ENCODE measurements at regions not wholly inside any gene's neighbourhood (a gene's known extent, or its start where the extent isn't known, plus 50 kb on each side); places are given as distances from the start of the nearest gene placed in this dataset.

DNA sequence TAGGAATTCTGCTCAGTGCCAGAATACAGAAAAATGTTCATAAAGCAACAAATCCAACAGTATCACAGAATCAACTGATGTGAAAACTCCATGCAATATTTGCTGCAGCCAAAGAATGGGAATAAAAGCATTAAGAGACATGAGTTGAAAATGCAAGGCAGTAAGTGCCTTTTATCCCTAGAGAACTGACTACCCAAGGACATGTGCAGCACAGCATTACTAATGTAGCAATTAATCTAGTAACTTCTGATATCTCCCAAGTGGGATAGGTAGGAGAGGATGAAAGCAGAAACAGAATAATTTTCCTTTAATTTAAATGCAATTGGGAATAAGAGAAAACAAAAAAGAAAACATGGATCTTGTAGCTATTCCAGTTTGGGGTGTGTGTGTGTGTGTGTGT, 497.5 kb upstream of the CBLB start:
- Histone ChIP-seq H3K9me3 (ENCODE audit: insufficient read depth, low read length) (no peaks in the 10 kb centered on the region), H3K4me1 (ENCODE audit: insufficient read depth, insufficient read length) (no peaks in the 10 kb centered on the region), H3K9ac (ENCODE audit: insufficient read length, low read depth) (no peak overlapping the region), H3K27me3 (ENCODE audit: insufficient read depth, insufficient read length) (no peaks in the 10 kb centered on the region), H3K4me3 (ENCODE audit: insufficient read length, low read depth) (no peak overlapping the region), H3K36me3 (ENCODE audit: insufficient read depth, insufficient read length, low read length) (no peaks in the 10 kb centered on the region)
- TF ChIP-seq ZNF274 (IDR thresholded peaks at IDR 0.05; ENCODE audit: low read depth, low read length): no peak
- no peak for TF ChIP-seq YY1 (IDR thresholded peaks at IDR 0.05; ENCODE audit: insufficient read depth, insufficient read length)
- TF ChIP-seq SUZ12 (IDR thresholded peaks at IDR 0.05; ENCODE audit: extremely low read depth, insufficient read depth, insufficient read length): no peak
- DNase-seq (ENCODE audit: low read depth, low spot score): no peak

DNA sequence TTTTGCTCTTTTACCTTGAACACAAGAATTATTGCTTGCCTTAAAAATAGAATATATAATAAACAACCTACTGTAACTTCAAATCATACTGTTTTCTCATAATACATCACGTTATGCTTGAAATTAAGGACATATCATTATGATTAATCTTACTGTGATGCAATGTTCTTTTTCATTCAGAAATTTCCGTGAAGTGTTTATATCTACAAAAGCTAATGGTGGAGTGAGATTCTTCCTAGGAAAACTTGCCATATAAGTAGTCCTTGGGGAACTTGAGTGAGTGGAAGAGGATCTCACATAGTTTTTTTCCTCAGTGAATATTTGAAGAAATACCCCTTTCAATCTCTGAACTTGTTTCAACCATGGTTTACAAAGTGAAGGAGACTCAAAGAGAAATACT, 498.7 kb upstream of the CBLB start:
- no peaks in the 10 kb centered on the region for H3K36me3 ChIP-seq (ENCODE audit: insufficient read depth, insufficient read length, low read length)
- no peaks in the 10 kb centered on the region for H3K9me3 ChIP-seq (ENCODE audit: insufficient read depth, low read length)
- H3K27me3 ChIP-seq (ENCODE audit: insufficient read depth, insufficient read length): no peaks in the 10 kb centered on the region
- no peak overlapping the region for H3K4me3 ChIP-seq (ENCODE audit: insufficient read length, low read depth)
- H3K4me1 ChIP-seq (ENCODE audit: insufficient read depth, insufficient read length): no peaks in the 10 kb centered on the region
- TF ChIP-seq YY1 (IDR thresholded peaks at IDR 0.05; ENCODE audit: insufficient read depth, insufficient read length) (no peak), ZNF274 (IDR thresholded peaks at IDR 0.05; ENCODE audit: low read depth, low read length) (no peak), SUZ12 (IDR thresholded peaks at IDR 0.05; ENCODE audit: extremely low read depth, insufficient read depth, insufficient read length) (no peak)
- H3K9ac ChIP-seq (ENCODE audit: insufficient read length, low read depth): no peak overlapping the region
- no peak for DNase-seq (ENCODE audit: low read depth, low spot score)

DNA sequence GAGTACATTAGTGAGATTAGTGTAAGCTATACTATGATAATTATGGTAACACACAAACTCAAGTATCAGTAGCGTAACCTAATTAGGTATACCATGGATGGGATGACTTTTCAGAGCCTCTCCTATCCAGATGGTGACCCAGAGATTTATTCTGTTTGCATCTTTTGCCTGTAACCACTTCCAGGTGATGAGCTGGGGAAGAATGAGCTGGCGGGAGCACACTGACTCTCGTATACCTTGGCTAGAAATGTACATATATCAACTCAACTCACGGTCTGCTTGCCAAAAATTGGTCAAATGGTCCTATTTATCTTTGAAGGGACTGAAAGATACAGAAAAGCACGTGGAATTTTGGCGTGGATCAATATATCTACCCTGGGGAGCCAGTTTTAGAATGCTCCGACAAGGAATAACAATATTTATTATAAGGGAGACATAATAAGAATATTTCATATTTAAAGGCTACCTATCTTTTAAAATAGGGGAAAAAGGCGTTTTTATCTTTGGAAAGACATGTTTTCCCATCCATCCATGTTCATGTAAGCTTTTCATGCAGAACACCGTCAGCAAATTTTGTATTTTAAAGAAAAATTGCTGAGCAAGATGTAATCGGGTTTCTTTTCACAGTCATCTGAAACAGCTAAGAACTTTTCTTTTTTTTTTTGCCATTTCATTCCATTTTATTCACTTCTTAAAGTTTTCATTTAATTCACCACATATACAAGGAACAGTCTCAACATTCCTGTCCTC, 502.6 kb upstream of the CBLB start:
- no peaks in the 10 kb centered on the region for H3K36me3 ChIP-seq (ENCODE audit: insufficient read depth, insufficient read length, low read length)

DNA sequence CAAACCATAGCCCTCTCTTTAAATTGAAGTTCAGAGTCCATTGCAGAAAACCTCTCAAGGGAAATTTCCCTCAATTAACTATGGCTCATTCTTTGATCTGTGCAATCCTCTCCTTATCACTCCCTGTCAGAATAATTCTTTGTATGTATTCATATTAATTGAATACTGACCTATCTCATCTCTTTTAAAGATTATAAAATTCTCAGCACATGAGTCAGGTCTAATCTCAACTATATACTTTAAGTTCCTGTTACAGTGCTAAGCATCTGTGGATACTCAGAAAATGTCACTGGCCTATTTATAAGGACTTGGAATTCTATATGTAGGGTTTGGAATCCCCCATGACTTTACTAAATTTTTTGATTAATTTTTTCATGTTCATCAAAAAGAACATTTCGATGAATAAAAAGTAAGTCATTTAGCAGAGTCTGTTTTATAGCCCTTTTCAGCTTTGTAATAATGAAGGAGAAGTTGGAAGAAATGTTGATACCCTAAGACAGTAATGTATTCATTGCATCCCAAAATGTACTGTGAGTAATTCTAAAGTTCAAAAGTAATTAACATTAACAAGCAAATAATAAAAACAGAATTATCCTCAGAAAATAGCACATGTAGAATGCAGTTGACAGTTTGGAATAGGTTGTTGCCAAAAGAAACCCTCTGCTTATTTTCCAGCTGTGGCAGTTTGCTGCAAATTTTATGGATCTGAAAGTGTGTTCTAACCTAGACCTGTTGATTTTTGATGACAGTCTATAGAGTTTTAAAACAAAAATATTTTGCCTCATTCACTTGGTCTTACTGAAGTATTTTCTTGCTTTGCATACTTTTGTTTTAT, 503.4 kb upstream of the CBLB start:
- no peaks in the 10 kb centered on the region for H3K4me1 ChIP-seq (ENCODE audit: insufficient read depth, insufficient read length)
- H3K9me3 ChIP-seq (ENCODE audit: insufficient read depth, low read length): no peaks in the 10 kb centered on the region
- DNase-seq (ENCODE audit: low read depth, low spot score): no peak
- H3K4me3 ChIP-seq (ENCODE audit: insufficient read length, low read depth): no peak overlapping the region
- no peak overlapping the region for H3K9ac ChIP-seq (ENCODE audit: insufficient read length, low read depth)
- no peaks in the 10 kb centered on the region for H3K27me3 ChIP-seq (ENCODE audit: insufficient read depth, insufficient read length)
- no peaks in the 10 kb centered on the region for H3K36me3 ChIP-seq (ENCODE audit: insufficient read depth, insufficient read length, low read length)
- TF ChIP-seq SUZ12 (IDR thresholded peaks at IDR 0.05; ENCODE audit: extremely low read depth, insufficient read depth, insufficient read length): no peak
- no peak for TF ChIP-seq ZNF274 (IDR thresholded peaks at IDR 0.05; ENCODE audit: low read depth, low read length)
- TF ChIP-seq YY1 (IDR thresholded peaks at IDR 0.05; ENCODE audit: insufficient read depth, insufficient read length): no peak

More for the DNA sequence above, 502.6 kb upstream of the CBLB start:
- Histone ChIP-seq H3K27me3 (ENCODE audit: insufficient read depth, insufficient read length) (no peaks in the 10 kb centered on the region), H3K4me1 (ENCODE audit: insufficient read depth, insufficient read length) (no peaks in the 10 kb centered on the region), H3K9ac (ENCODE audit: insufficient read length, low read depth) (no peak overlapping the region), H3K4me3 (ENCODE audit: insufficient read length, low read depth) (no peak overlapping the region), H3K9me3 (ENCODE audit: insufficient read depth, low read length) (no peaks in the 10 kb centered on the region)
- no peak for DNase-seq (ENCODE audit: low read depth, low spot score)
- no peak for TF ChIP-seq YY1 (IDR thresholded peaks at IDR 0.05; ENCODE audit: insufficient read depth, insufficient read length)
- no peak for TF ChIP-seq ZNF274 (IDR thresholded peaks at IDR 0.05; ENCODE audit: low read depth, low read length)
- no peak for TF ChIP-seq SUZ12 (IDR thresholded peaks at IDR 0.05; ENCODE audit: extremely low read depth, insufficient read depth, insufficient read length)

DNA sequence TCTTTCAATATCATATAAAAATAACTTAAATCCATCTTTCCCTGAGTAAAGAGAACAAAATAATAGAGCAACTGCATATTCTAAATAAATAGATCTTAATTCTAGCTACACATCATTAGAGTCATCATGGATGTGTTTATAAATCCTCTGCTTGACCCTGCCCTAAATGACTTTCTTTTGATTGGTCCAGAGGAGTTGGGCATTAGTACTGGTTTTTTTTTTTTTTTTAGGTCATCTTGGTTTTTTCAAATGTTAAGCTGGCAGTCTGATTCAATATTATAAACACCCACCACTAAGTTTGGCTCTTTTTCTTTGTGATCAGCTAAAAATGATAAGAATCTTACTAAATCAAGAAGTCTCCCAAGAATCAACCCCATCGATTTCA, 504.0 kb upstream of the CBLB start:
- Histone ChIP-seq H3K27me3 (ENCODE audit: insufficient read depth, insufficient read length) (no peaks in the 10 kb centered on the region), H3K4me1 (ENCODE audit: insufficient read depth, insufficient read length) (no peaks in the 10 kb centered on the region), H3K4me3 (ENCODE audit: insufficient read length, low read depth) (no peak overlapping the region), H3K9me3 (ENCODE audit: insufficient read depth, low read length) (no peaks in the 10 kb centered on the region), H3K36me3 (ENCODE audit: insufficient read depth, insufficient read length, low read length) (no peaks in the 10 kb centered on the region), H3K9ac (ENCODE audit: insufficient read length, low read depth) (no peak overlapping the region)
- DNase-seq (ENCODE audit: low read depth, low spot score): no peak
- no peak for TF ChIP-seq SUZ12 (IDR thresholded peaks at IDR 0.05; ENCODE audit: extremely low read depth, insufficient read depth, insufficient read length)
- no peak for TF ChIP-seq ZNF274 (IDR thresholded peaks at IDR 0.05; ENCODE audit: low read depth, low read length)
- no peak for TF ChIP-seq YY1 (IDR thresholded peaks at IDR 0.05; ENCODE audit: insufficient read depth, insufficient read length)

DNA sequence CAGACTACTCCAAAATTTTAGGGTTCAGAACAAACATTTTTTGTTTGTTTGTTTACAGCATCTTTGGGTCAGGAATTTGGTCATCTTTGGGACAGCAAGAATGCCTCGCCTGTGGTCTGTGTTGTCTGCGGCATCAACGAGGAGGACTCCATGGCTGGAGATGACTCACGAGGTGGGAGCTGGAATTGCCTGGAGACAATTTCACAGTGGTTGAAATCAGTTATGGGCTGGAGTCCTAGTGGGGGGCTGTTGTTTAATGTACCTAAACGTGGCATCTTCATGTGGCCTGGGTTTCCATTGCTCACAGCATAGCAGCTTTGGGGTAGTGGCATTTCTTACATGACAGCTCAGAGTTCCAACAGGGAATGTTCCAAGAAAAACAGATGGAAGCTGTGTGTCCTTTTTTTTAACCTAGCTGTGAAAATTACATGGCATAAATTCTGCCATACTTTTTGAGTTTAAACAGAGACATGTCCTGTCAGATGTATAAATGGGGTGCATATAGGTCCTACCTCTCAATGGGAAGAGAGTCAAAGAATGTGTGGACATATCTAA, 507.3 kb upstream of the CBLB start:
- no peaks in the 10 kb centered on the region for H3K27me3 ChIP-seq (ENCODE audit: insufficient read depth, insufficient read length)
- no peak for DNase-seq (ENCODE audit: low read depth, low spot score)
- TF ChIP-seq YY1 (IDR thresholded peaks at IDR 0.05; ENCODE audit: insufficient read depth, insufficient read length) (no peak), ZNF274 (IDR thresholded peaks at IDR 0.05; ENCODE audit: low read depth, low read length) (no peak), SUZ12 (IDR thresholded peaks at IDR 0.05; ENCODE audit: extremely low read depth, insufficient read depth, insufficient read length) (no peak)

DNA sequence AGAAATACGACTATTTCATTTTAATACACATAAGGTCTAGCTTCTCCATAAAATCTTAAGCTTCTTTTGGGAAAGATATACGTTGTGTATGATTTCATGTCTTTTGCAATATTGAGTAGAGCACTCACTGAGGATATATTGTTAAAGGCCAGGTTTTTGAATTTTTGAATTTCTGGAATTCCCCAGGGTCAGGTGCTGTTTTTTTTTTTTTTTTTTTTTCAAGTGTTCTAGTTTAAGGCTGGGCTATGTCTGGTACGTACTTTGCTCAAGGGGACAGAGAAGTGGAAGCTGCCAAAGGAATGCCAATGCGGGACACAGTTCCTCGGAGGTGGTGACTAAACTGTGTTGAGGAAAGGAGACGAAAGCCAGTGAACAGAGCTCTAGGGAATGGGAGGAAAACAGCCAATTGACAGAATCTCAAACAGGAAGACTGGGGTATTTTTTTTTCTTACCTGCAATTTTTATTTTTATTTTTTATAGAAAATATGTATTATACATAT, 510.5 kb upstream of the CBLB start:
- Histone ChIP-seq H3K36me3 (ENCODE audit: insufficient read depth, insufficient read length, low read length) (no peaks in the 10 kb centered on the region), H3K4me3 (ENCODE audit: insufficient read length, low read depth) (no peak overlapping the region), H3K27me3 (ENCODE audit: insufficient read depth, insufficient read length) (no peaks in the 10 kb centered on the region), H3K4me1 (ENCODE audit: insufficient read depth, insufficient read length) (no peaks in the 10 kb centered on the region), H3K9ac (ENCODE audit: insufficient read length, low read depth) (no peak overlapping the region), H3K9me3 (ENCODE audit: insufficient read depth, low read length) (no peaks in the 10 kb centered on the region)
- no peak for DNase-seq (ENCODE audit: low read depth, low spot score)
- TF ChIP-seq SUZ12 (IDR thresholded peaks at IDR 0.05; ENCODE audit: extremely low read depth, insufficient read depth, insufficient read length) (no peak), YY1 (IDR thresholded peaks at IDR 0.05; ENCODE audit: insufficient read depth, insufficient read length) (no peak), ZNF274 (IDR thresholded peaks at IDR 0.05; ENCODE audit: low read depth, low read length) (no peak)

More for the DNA sequence above, 507.3 kb upstream of the CBLB start:
- no peaks in the 10 kb centered on the region for H3K36me3 ChIP-seq (ENCODE audit: insufficient read depth, insufficient read length, low read length)
- no peaks in the 10 kb centered on the region for H3K9me3 ChIP-seq (ENCODE audit: insufficient read depth, low read length)
- no peaks in the 10 kb centered on the region for H3K4me1 ChIP-seq (ENCODE audit: insufficient read depth, insufficient read length)
- no peak overlapping the region for H3K4me3 ChIP-seq (ENCODE audit: insufficient read length, low read depth)
- H3K9ac ChIP-seq (ENCODE audit: insufficient read length, low read depth): no peak overlapping the region
